ENCODE measurements at regions not wholly inside any gene's neighbourhood (a gene's known extent, or its start where the extent isn't known, plus 50 kb on each side); places are given as distances from the start of the nearest gene placed in this dataset.

GRCh38 chr12:92562063-92562734, 140.6 kb upstream of the PLEKHG7 start:
- H2AFZ ChIP-seq (ENCODE audit: low read length): no peak overlapping the region; the same call in 1 of the 2 replicates
- intact Hi-C loops (cut with micrococcal nuclease; ENCODE audit: unreplicated experiment): no loop called here
- no peaks in the 10 kb centered on the region for H3K9me2 ChIP-seq (ENCODE audit: insufficient read depth, low read length)
- H3K36me3 ChIP-seq (ENCODE audit: insufficient read depth, low read length): no peaks in the 10 kb centered on the region
- ChIA-PET POLR2A (interaction anchor here (0.7 to 4.7 kb wide), 8 partner anchors 8 to 416 kb away, joined by 3 to 19 read pairs (median 4); partner anchors contain the start of gene BTG1), CTCF (ENCODE audit: unreplicated experiment) (no interaction called here)
- H3K9me3 ChIP-seq (ENCODE audit: low read length): peaks cover 19% of the 10 kb centered on the region; the same call in 1 of the 2 replicates
- H3K27ac ChIP-seq (ENCODE audit: low read depth, low read length, poor library complexity, severe bottlenecking): no peak overlapping the region
- H4K20me1 ChIP-seq (ENCODE audit: insufficient read depth, low read length): no peaks in the 10 kb centered on the region
- DNase-seq (ENCODE audit: low spot score): no peak
- no TSS peak for BruUV-seq (replicated peaks)
- no peak overlapping the region for H3K4me2 ChIP-seq (ENCODE audit: low read length)
- no peaks in the 10 kb centered on the region for H3K79me2 ChIP-seq (ENCODE audit: insufficient read depth, low read depth, low read length)
- TF ChIP-seq EZH2phosphoT487 (IDR thresholded peaks at IDR 0.05; ENCODE audit: borderline replicate concordance, low read depth, low read length): no peak
- no peak for TF ChIP-seq CTCF (conservative IDR thresholded peaks at IDR 0.05; ENCODE audit: low read length)
- H3K4me1 ChIP-seq (ENCODE audit: insufficient read depth, low read length, poor library complexity, severe bottlenecking): peaks cover 11% of the 10 kb centered on the region
- no peak overlapping the region for H3K4me3 ChIP-seq (ENCODE audit: low read depth, low read length, poor library complexity, severe bottlenecking)

- POLR2A ChIA-PET: interaction anchor here (4.7 kb wide), 1 partner anchor 15 kb away, joined by 19 read pairs; no protein-coding TSS in a partner anchor
- no peak for DNase-seq (ENCODE audit: low spot score)
- TF ChIP-seq EZH2phosphoT487 (IDR thresholded peaks at IDR 0.05; ENCODE audit: borderline replicate concordance, low read depth, low read length) (no peak), CTCF (conservative IDR thresholded peaks at IDR 0.05; ENCODE audit: low read length) (no peak)
- no peak overlapping the region for H2AFZ ChIP-seq (ENCODE audit: low read length)
- intact Hi-C loops (cut with micrococcal nuclease; ENCODE audit: unreplicated experiment): no loop called here
- H3K4me3 ChIP-seq (ENCODE audit: low read depth, low read length, poor library complexity, severe bottlenecking): no peak overlapping the region
- CTCF ChIA-PET (ENCODE audit: unreplicated experiment): no interaction called here
- H3K9me2 ChIP-seq (ENCODE audit: insufficient read depth, low read length): no peaks in the 10 kb centered on the region
- no peaks in the 10 kb centered on the region for H3K79me2 ChIP-seq (ENCODE audit: insufficient read depth, low read depth, low read length)
- H3K4me1 ChIP-seq (ENCODE audit: insufficient read depth, low read length, poor library complexity, severe bottlenecking): peaks cover 10% of the 10 kb centered on the region
- H3K9me3 ChIP-seq (ENCODE audit: low read length): peaks cover 19% of the 10 kb centered on the region; the same call in 1 of the 2 replicates
- H3K27ac ChIP-seq (ENCODE audit: low read depth, low read length, poor library complexity, severe bottlenecking): no peak overlapping the region
- no peaks in the 10 kb centered on the region for H3K36me3 ChIP-seq (ENCODE audit: insufficient read depth, low read length)
- BruUV-seq (replicated peaks): no TSS peak
- no peaks in the 10 kb centered on the region for H4K20me1 ChIP-seq (ENCODE audit: insufficient read depth, low read length)
- no peak overlapping the region for H3K4me2 ChIP-seq (ENCODE audit: low read length)
These were observed 141.3 kb upstream of the PLEKHG7 start for GRCh38 chr12:92561543-92561899.

Measured in OCI-LY7 (cell line).